COLO668 (cell line): ENCODE measurements at regions not wholly inside any gene's neighbourhood (a gene's known extent, or its start where the extent isn't known, plus 50 kb on each side); places are given as distances from the start of the nearest gene placed in this dataset.

ENCODE experiments used
- DNase-seq: peaks from one replicate; lab custom pipeline; 2025; ENCODE audit not compliant: unreplicated experiment; lab: John Stamatoyannopoulos, UW

DNA sequence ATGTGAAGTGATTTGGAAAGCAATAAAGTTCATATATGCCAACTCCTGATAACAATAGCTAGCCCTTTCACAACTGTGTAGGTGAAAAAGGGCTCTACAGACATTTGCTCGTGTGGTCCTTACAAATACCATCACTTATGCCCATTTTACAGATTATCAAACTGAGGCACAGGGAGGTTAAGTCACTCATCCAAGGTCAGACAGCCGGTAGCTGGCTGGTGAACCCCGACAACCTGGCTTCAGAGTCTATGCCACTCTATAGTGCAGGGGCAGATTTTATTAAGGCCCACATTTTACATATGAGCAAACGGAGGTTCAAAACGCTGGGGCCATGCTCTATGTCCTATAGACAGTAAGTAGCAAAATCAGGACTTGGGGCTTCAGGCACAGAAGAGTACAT, 280.5 kb downstream of the RRAGC start:
- no peak for DNase-seq

DNA sequence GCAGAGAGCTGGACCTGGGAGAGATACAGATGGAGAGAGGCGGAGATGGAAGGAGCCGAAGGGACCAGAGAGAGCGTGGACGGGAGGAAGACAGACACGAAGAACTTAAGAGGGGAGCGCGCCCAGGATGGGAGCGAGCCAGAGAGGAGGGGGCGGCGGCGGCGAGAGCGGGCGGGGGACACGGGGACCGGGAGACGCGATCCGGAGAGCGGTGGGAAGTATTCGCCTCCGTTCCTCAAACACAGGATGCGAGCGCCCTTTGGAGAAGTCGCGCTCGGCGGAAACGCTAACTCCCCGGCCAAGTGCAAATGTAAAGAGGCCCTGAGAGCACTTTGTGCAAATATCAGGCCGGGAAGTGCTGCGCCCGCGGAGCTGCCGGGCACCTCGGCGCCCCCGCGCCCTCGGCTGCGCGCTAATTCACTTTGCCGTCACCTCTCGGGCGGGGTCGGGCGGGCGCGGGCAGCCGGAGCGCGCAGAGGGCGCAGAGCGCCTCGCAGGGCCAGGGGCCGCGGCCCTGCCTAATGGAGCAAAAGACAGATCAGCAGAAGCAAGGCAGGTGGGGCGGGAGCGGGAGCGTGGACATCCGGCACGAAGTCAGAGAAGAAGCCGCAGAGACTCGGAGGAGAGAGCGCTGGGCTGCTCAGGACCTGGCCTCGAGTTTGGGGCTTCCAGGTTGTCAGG, 281.2 kb downstream of the RRAGC start:
- no peak for DNase-seq

DNA sequence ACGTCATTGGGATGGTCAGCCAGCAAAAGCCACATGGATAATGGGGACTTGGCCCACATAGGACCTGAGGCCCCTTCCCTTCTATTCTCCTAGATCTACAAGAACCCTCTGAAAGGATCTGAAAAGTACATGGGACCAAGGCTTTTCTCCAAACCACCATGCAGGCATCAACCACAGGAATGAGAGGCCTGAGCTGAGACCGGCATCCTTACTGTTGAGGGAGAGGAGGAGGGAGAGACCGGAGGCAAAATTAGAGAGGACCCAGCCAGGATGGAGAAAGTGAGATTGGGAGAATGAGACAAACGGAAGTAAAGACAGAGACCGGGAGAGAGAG, 281.7 kb downstream of the RRAGC start:
- DNase-seq, result no peak

DNA sequence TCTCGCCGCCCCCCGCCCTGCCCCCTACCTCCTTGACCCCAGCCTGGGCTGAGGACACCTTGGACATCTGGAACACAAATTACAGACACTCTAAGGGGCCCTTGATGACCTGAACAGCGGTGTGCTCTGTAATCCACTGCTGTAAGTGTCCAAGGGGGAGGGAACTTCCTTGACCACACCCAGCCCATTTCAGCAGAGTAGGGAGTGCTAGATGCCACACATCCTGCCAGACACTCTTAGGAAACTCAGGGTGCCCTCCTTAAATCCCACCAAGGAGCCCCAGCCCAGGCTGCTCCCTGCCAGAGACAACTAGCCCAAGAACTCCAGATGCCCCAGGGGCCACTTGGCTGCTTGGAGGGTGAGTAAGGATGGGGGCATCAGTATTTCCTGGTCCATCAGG, 282.2 kb downstream of the RRAGC start:
- no peak for DNase-seq

DNA sequence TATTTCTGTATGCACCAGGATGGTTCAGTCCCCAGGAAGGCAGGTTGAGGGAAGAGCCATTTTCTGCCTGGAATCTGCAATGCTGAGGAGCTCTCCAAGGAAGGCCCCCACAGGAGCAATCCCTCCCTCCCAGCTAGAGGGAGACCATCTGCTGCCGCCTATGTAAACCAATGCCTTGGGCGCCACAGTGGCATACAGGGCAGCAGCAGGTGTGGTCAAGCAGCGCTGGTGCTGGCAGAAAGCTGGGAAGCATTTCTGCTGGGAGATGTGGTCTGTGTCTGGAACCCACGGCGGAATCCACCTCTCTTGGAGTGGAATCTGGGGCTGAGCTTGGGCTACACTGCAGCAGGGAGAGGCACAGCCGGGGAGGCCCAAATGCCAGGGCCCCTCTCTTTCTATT, 283.3 kb downstream of the RRAGC start:
- no peak for DNase-seq

DNA sequence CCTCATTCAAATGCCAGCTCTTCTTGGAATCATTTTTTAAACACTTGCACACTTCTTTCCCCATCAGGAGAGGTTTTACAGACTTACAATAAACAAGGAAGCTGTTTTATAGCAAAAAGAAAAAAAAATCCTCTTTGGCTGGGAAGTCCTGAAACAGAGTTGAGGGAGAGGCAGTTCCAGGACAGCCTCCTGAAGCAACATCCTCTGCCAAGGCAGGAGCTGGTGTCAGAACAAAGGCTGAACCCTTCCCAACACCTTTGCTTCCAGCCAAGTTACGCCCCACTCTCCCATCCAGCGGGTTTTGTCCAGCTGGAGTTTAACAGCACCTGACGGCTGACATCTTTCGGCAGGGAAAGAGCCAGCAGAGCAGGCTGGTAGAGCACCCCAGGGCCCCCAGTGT, 287.8 kb downstream of the RRAGC start:
- no peak for DNase-seq

DNA sequence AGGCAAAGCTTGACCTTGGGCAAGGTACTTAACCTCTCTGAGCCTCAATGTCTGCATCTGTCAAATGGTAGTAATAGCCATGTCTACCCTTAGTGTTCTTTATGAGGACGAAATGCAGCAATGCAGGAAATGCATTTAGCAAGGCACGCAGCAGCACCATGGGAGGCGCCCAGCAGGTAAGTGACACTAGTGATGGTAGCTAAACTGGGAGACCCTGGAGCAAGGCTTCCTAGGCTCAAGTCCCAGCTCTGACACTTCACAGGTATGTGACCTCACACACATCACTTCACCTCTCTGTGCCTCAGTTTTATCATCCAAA, 289.0 kb downstream of the RRAGC start:
- DNase-seq, result no peak

DNA sequence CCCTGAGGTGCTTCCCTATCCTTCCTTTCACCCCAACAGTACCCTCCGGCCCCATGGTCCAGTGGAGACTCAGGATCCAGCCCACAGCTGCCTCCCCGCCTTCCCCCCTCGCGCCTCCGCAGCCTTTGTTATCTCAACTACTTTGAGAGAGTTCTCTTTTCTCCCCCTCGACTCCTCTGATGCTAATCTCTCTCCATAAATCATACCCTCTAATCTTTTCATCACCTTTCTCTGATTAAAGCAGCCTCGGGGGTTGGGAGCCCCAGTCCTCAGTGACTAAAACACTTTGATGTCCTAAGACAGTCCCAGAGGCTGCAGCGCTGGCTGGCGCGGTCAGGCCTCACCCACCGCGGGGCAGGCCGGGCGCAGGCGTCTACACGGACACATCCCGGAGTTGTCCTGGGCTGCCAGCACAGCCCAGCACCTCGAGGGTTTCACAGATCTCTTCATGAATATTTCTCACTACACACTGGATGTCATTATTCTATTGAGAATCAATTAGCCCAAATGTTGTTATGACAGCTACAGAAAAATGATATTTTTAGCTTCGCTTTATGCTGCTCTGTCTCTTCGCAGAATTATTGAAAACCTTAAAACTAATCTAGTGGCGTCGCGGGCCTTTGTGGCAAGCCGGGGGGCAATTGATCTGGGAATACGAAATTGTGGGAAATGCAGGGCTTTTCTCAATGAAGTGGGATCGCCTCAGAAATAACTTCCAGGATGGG, 289.5 kb downstream of the RRAGC start:
- no peak for DNase-seq

DNA sequence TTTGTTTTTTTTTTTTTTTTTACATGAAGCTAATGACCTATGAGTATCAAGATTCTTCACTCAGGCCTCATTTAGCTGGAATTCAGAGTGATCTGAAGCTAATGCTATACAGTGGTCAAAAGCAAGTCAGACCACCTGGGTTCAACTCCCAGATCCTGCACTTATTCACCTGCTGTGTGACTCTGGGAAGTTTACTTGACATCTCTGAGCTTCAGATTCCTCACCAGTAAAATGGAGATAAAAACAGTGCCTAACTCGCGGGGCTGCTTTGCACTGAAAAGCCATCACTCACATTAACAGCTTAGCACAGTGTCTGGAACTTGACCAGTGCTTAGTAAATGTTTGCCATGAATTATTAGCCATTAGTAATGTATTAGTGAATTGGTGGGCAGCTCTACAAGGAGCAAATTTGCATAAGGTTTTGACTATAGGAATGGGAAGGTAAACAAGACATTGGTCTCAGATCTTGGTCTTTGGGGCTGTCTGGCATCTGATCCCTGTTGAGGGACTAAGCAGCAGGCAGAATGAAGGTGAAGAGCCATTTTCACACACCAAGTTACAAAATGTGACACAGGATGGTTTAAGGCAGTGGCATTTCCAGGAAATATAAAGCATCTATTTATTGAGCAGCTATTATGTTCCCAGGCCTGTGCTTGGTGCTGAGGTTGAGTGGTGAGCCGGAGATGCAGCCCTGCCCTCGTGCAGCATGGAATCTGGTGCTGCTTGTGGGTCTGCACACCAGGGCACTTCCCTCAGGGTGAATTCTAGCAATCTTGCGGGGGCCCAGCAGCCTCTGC, 291.3 kb downstream of the RRAGC start:
- no peak for DNase-seq

DNA sequence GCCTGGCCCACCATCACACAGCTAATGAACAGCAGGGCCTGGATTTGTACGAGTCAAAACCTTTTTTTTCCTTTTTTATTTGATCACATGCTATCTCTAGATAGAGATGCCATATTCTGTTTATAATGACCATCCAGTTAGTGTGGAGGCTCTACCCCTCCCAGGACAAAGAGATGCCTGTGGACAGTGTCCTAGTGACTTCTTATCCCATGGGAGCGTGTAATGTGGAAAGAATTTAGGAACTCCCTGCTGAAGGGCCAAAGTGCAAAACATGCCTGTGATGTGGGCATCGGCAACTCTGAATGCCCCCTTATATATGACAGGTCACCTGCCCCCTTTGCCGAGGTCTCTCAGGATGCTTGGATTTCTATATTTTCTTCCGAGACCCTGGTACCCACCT, 292.2 kb downstream of the RRAGC start:
- no peak for DNase-seq

DNA sequence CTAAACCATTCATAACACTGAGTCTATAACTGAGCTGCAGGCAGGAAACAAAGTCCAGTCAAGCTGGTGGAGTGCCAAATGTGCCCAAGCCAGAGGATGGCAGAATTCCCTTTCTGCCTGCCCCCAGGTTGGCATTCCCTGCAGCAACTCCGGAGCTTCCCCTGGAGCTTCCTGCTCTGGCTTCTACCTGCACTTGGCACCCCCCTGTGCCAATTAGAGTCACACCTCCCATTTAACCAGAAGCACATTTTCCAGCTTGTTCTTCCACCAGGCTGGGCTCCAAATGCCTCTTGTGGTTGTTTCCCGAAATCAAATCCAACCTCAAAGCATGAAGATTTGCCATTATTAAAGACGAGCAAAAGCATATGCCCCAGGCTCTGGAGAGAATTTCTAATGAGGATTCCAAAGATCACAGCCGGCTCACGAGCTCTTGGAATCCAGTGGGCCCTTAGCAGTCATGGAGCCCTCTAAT, 294.5 kb downstream of the RRAGC start:
- DNase-seq, result no peak

DNA sequence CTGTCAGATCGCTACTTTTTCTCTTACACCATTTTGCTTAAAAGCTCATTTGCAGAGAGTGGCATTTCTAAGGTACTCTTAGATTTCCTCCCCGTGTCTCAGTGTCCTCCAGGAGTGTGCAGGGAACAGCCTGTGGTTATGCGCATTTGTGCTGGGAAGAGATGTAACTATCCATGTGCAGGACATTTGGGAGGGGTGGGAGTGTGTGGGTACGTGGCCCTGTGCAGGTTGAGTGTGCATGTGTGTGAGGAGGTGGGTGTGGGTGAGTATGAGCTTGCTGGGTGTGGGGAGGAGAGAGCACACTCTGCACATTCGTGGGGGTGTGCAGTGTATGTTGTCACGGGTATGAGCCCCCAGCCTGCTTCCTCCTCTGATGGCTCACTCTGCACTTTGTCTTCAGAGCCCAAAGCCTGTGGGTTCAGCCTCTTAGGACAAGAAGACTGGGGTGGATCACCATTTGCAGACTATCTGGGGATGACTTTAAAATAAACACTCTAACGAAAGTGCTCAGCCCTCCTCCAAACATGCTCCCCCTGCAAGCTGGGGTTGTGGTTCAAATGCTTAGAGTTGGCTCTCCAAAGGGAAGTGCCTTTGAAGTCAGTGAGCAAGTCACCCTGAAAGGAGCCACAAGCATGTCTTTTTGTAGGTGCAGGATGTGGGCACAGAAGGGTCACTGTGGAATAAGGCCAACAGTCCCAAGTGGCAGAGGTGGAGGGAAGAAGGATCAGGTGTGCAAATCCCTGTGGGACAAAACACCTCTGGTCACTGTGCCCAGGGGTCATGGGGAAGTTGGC, 295.4 kb downstream of the RRAGC start:
- no peak for DNase-seq

DNA sequence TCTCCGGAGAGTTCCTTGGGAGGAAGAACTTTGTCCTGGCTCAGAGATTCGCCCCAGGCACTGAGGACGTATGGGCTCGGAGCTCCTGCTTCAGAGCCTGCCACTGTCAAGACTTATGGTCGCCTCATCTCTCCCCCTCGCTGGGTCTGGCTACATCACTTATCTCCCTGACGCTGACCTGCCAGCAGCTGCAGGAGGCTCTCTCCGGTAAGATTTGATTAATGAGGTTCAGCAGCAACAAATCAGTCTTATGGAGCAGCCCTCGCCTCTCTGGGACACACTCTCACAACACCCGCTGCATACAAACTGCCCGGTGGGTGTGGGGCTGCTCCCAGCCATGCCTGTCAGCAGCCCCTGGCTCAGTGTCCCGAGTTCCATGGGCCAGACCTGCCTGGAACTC, 297.8 kb downstream of the RRAGC start:
- no peak for DNase-seq

DNA sequence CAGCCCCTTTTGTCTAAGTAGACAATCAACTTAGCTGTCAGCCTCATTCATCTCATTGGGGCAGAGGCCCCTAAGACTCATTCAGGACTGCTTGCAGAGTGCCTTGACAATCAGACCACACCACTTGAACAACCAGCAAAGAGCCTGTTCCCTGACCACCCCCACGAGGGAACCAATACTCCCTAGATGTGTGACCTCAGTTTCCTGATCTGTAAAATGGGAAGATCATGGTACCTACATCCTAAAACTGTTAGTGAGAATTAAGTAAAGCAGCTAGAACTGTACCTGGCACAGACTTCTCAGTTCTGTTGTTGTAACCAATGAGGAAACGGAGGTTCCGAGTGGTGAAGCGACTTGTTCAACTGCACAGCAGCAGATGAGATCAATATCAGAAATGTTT, 298.5 kb downstream of the RRAGC start:
- no peak for DNase-seq

DNA sequence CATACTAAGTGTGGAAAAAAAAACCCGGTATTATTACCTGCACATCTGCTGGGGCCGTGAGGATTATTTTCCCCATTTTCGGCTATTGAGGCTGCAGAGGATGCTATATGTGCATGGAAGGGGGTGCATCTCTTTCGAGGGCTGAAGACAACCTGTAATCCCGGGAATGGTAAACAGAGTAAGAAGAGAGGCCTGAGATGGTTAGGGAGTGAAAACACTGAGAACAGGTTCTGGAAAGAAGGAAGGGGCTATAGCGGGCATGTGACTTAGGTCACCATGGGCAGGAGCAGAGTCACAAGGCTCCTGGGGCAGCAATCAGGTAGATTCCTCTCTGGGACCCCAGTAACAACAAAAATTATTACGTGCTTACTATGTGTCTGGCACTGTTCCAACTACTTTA, 299.1 kb downstream of the RRAGC start:
- DNase-seq, result no peak

DNA sequence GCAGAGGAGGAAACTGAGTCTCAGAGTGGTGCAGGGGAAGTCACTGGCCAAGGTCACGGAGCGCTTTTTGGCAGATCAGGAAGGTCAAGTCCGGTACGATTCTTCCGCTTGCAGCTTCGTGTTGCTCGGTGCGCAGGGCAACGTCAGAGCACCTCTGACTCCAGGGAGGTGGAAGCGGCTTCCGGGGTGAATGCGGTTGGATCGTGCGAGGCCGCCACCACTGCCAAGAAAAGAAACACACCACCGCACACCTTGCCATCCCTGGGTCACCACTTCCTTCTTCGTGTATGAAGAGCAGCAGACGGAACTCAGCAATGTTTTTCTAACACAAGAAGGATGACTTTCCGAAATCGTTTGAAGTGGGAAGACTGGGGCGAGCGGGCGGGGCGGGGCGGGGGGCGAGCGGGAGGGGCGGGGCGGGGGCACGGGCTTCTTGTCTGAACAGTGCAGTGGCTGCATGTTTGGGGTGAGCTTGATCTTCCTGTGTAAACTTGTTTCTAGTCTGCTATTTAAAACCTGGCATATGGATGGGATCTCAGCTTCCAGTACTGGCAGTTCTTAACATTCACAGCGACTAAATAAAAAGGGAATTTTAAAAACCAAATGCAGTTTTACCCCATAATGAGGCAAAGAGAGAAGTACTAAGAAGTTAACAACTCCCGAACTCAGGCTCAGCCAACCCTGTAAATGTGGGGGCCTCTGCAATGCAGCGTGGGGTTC, 300.0 kb downstream of the RRAGC start:
- DNase-seq, result no peak

DNA sequence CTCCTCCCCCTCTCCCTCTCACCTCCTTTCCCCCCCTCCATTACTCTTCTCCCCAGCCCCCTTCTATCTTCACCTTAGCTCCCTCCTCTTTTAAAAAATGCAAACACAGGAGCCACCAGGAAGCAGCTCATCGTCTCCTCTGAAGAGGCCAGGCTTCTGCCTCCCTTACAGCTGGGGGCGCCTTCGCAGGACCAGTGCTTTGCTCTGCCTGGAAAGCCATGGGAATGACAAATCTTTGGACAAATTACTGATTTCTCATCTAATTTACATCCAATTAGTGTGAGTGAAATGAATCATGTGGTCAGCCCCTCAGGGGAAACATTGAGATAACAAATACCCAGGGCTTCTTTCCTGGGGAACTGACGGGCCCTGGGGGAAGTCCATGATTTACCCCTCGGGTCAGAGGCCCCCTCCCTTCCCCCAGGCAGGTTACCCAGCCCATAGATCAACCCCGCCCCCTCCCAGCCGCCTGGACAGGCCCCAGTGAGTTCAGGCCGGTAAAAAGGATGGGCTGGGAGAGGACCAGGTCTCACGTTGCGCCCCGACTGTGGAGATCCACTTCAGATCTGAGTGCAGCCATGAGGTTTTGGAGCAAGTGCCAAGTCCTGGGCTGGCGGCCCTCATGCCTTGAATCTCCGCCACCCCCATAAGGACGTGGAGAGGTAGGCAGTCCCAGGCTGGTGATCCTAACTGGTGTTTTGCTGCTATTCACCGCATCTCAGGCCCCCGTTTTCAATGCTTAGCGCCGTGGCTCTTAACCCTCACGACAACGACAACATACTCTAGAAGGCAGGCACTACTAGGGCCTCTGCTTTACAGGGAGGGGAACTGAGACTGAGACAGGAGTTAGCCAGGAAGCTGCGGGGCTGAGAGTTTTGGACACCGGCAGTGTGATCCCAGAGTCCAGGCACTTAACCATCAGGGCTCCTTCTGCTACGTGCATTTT, 300.8 kb downstream of the RRAGC start:
- DNase-seq, result no peak

DNA sequence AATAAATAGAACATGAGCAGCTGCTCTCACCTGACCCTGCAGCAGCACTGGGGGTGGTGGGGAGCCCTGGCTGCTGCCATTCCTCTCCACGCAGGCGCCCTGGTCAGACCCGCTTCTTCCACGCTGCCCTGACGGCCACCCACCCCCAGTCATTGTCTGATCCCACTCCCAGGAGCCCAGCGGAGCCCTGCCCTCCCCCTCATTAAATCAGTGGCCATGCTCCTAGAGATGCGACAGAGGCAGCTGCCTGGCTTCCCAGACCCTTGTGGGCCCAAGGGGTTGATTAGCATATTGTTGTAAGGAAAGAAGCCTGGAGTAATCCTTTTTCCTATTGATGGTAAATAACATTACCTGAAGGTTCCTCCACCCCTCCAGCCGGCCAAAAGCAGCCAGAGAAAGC, 301.5 kb downstream of the RRAGC start:
- DNase-seq, result no peak

DNA sequence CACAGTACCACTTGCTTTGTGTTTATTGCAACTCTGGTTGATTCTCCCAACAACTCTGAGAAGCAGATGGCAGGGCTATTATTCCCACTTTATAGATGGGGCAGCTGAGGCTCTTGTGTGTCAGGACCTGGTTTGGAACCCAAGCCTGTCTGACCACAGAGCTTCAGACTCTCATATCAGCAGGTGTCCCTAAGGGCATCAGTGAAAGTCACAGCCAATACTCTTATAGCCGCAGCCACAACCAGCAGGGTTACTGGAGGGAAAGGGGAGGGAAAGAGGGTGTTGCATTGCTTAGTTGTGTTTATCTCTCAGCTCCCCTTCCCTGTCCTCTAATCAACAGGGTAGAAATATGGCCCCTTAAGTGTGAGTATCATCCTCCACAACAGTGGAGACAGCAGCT, 304.0 kb downstream of the RRAGC start:
- DNase-seq, result no peak

DNA sequence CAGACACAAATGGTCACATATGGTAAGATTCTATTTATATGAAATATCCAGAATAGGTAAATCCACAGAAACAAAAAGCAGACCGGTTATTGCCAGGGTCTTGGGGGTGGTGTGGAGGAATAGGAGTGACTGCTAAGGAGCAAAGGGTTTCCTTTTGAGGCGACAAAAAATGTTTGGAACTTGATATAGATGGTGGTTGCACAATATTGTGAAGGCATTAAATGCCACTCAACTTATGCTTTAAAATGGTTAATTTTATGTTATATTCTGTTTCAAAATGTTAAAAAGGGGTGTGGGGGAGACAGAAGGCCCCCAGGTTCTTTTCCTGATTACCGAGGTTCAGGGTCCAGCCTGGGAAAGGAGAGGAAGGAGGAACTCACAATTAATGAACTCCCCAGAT, 304.4 kb downstream of the RRAGC start:
- no peak for DNase-seq
